GM11168 (cell line): ENCODE measurements at regions not wholly inside any gene's neighbourhood (a gene's known extent, or its start where the extent isn't known, plus 50 kb on each side); places are given as distances from the start of the nearest gene placed in this dataset.
"Not testable (repeated sequence)": the region's sequence is repeated elsewhere in the genome, so short reads cannot be mapped to it uniquely, and the experiment has no call there.

Source experiments
- in situ Hi-C: fragments of 300-500 bp; cut with MboI; formaldehyde crosslinking; loops from one replicate; pipeline ENCODE4 v1.12.0; 2022; ENCODE audit warnings: low sequenced_read_pairs; ENCODE audit not compliant: unreplicated experiment

DNA sequence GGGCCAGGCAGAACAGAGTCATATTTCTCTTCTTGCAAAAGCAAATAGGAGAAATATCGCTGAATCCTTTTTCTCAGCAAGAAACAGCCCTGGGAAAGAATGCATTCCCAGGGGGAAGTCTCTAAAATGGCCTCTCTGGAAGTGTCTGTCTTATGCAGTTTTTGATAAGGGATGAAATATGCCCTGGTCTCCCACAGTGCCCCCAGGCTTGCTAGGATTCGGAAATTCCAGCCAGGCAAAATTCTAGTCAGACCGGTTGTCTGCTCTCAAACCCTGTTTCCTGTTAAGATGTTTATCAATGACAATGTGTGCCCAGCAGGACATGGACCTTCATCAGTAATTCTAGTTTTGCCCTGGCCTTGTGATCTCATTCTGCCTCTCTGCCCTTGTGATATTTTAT lies 448.3 kb upstream of the HTR1E start:
- in situ Hi-C loops: loop anchor here (5.0 kb wide), 1 partner anchor 38 kb away; no protein-coding TSS in a partner anchor

DNA sequence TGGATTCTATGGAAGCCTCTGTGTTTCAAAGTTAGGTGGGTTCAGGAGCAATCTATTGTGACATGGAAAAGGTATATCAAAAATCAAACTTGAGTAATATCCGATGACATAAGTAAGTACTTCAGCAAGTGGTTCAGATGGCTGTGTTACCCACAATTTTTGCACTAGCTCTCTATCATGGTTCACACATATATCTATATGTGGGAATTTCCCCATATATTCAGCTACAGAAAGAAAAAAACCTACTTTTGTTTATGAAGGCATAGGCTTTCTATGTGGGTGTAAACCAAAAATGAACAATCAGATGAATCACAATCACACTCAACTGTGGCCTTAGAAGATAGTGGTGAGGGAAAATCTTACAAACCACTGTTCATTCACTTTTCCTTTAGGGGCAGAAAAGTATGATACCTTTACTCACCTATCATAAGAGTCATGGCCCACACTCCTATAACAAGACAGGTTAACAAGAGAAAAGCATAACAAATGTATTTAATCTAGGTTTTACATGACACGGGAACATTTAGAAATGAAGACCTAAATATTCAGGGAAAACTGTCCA lies 449.6 kb upstream of the HTR1E start:
- in situ Hi-C loops: loop anchor here (5.0 kb wide), 1 partner anchor 40 kb away; no protein-coding TSS in a partner anchor

DNA sequence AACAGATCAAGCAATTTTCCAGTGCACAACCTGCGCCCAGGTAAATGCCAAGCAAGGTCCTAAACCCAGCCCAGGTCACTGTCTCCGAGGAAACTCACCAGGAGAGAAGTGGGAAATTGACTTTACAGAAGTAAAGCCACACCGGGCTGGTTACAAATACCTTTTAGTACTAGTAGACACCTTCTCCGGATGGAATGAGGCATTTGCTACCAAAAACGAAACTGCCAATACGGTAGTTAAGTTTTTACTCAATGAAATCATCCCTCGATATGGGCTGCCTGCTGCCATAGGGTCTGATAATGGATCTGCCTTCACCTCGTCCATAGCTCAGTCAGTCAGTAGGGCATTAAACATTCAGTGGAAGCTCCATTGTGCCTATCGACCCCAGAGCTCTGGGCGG lies 459.0 kb upstream of the HTR1E start:
- in situ Hi-C loops: not testable (repeated sequence)

DNA sequence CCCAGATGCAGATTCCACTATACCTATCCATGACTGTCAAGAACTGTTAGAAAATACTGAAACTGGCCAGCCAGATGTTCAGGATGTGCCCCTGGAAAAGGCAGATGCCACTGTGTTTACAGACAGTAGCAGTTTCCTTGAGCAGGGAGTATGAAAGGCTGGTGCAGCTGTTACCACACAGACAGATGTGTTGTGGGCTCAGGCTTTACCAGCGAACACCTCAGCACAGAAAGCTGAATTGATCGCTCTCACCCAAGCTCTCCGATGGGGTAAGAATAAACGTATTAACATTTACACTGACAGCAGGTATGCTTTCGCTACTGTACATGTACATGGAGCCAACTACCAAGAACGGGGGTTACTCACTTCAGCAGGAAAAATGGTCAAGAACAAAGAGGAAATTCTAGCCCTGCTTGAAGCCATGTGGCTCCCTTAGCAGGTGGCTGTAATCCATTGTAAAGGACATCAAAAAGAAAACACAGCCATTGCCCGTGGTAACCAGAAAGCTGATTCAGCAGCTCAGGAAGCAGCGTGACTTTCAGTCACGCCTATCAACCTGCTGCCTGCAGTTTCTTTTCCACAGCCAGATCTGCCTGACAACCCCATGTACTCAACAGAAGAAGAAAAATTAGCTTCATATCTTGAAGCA lies 459.7 kb upstream of the HTR1E start:
- in situ Hi-C loops: no loop called here

DNA sequence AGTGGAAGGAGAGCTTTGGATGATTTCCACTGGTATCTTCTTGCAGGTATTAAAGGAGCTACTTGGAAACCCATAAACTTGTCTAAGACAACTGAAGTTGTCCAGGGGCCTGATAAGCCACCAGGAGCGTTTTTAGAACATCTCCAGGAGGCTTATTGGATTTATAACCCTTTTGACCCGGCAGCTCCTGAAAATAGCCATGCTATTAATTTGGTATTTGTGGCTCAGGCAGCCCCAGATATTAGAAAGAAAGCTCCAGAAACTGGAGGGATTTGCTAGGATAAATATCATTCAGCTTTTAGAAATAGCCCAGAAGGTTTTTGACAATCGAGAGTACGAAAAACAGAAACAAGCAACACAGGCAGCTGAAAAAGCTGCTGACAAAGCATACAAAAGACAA lies 461.0 kb upstream of the HTR1E start:
- in situ Hi-C loops: no loop called here

DNA sequence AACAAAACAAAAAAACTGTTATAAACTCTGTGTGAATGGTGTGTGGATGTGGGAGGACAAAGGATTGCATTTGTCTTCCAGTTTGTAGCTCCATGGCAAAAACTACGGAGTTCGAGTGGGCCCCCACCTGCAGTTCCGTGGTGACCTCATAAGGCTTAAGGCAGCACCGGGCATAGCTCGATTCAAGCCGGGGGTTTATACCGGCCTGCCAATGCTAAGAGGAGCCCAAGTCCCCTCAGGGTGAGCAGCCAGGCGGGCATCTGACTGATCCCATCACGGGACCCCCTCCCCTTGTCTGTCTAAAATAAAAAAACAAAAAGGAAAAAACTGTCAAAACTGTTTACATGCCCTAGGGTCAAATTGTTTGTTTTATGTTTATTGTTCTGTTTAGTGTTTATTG lies 463.2 kb upstream of the HTR1E start:
- in situ Hi-C loops: no loop called here

DNA sequence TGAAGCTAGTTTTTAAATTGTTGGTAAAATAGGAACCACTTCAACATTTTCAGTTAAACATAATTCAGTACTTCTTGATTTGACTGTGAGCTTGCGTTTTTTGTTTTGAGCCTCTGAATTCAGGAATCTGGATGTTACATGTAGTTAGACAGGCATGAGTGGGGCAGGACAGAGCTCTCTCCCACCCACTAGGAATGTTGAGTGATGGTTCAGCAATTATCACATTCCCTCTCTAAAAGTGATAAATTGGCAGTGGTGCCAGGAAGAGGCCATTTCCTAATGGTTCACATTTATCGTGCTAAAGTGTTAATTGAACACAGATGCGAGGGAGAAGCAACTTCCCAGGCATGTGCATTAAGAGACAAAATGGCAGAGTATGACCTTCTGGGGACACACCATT lies 465.5 kb upstream of the HTR1E start:
- in situ Hi-C loops: no loop called here

DNA sequence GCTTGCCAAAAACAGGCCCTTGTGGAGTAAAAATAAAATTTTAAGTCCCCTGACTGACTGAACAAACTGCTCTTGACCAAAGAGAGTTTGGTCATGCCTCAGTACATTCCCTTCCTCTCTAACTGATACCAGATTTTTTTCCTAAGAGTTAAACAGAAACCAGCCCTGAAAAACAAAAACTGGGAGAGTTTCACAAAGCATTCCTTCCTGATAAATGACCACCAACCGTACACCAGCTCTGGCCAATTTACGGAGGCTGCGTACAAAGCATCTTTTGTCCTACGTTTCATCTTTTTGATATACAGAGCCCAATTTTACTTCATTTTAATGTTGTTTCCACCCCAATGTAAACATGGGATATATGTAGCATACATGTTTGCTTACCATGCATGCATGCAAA lies 477.4 kb upstream of the HTR1E start:
- in situ Hi-C loops: no loop called here

DNA sequence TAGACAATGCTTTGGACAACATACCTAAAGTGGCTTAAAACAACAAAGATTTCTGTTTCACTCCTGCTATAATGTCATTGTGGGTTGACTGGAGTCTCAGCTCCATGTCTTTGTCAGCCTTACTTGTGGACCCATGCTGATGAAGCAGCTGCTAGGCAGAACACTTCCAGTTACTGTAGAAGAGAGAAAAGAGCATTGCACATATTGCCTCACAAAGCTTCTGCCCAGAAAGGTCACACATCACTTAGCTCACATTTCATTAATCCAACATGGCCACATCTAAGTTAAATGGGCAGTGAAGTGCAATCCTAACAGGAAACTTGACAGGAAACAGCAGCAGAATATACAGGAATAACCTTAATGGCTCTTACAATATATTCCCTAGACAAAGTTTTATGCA lies 480.5 kb upstream of the HTR1E start:
- in situ Hi-C loops: no loop called here

DNA sequence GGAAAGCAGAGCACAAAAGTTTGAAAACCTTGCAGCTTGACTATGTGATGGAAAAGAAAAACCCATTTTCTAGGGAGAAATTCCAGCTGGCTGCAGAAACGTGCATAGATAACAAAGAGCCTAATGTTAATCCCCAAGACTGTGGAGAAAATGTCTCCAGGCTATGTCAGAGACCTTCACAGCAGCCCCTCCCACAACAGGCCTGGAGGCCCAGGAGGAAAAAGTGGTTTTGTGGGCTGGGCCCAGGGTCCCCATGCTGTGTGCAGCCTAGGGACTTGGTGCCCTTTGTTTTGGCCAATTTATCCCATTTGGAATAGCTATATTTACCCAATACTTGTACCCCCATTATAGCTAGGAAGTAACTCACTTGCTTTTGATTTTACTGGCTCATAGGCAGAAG lies 484.1 kb upstream of the HTR1E start:
- in situ Hi-C loops: no loop called here

DNA sequence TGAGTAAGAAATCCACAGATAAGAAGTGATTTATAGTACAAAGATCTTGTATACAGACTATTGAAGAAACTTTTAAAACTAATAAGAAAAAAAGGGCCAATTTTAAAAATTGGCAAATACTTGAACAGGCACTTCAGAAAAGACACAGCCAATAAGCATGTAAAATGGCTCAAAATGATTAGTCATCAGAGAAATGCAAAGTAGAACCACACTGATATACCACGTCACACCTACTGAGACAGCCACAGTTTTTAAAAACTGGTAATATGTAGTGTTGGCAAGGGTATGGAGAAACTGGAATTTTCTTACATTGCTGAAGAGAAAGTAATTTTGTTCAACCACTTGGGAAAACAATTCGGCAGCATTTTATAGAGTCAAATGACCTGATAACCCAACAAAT lies 488.9 kb upstream of the HTR1E start:
- in situ Hi-C loops: no loop called here

DNA sequence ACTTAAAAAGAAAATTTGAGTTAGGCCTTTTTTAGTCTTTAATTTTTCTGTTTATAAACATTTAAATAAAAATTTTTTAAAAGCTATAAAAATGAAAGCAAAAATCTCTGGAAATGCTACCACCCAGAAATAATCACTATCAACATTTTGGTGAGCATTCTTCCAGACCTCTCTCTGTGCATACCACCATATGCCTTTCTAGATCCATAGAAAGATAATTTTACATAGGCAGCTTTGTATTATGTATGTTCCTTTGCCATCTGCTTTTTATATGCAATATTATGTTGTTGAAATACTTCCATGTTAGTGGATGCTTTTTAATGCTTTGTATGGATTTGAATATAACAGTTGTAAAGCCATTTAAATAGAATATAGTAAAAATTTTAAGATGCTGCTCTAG lies 496.7 kb upstream of the HTR1E start:
- in situ Hi-C loops: no loop called here

DNA sequence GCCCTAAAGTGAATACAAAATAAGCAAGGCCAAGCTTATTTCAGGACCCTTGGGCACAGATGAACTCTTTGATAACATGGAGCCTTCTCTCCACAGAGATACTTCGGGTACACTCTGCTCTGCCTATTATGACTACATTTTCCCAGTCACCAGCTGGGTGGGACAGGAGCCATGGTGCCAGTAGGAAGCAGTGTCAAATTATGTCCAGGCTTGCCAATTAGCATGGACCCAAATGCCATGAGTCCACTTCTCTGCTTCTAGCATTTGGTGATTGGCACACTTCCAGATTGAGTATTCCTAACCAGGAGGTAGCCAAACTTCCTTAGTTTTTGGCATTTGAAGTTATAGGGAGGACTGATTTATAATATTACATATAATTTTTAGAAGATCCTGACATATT lies 513.8 kb upstream of the HTR1E start:
- in situ Hi-C loops: no loop called here

DNA sequence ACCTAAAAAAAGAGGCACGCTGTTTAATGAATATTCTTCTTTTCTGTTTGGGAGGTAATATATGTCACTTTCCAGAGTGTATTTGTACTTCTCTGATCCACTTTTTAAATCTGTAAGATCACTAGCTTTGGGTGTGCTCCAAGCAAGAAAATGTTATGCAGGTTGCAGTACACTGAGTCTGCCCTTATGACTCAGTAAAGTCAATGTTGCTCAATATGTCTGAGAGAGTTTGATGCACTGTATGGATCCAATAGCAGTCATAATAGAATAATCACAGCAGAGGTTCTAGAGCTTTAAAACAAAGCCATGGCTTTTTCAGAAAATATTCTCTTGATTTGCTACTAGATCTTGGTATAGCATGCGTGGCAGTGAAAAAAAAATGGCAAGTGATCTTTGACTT lies 525.3 kb upstream of the HTR1E start:
- in situ Hi-C loops: no loop called here

DNA sequence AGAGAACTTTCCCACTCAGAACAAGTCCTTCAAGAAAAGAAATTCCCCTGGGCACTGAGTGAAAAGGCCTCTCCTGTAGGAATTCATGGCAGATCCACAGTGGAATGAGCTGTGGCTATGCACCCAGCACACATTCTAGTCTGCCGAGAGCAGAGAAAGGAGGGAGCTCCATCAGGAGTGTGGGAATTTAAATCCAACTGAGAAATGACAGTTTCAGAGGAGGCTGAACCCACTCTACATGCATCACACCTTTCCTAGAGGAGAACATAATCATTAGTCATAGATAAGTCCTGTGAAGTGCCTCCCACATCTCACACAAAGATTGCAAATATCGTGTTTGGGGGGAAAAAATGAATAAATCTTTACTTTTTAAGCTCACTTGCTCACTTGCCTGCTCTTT lies 530.2 kb upstream of the HTR1E start:
- in situ Hi-C loops: no loop called here

DNA sequence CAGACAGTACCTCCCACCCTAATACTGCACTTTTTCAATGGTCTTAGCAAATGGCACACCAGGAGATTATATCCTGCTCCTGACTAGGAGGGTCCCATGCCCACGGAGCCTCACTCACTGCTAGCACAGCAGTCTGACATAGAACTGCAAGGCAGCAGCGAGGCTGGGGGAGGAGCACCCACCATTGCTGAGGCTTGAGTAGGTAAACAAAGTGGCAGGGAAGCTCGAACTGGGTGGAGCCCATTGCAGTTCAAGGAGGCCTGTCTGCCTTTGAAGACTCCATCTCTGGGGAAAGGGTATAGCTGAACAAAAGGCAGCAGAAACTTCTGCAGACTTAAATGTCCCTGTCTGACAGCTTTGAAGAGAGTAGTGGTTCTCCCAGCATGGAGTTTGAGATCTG lies 544.5 kb upstream of the HTR1E start:
- in situ Hi-C loops: not testable (repeated sequence)

DNA sequence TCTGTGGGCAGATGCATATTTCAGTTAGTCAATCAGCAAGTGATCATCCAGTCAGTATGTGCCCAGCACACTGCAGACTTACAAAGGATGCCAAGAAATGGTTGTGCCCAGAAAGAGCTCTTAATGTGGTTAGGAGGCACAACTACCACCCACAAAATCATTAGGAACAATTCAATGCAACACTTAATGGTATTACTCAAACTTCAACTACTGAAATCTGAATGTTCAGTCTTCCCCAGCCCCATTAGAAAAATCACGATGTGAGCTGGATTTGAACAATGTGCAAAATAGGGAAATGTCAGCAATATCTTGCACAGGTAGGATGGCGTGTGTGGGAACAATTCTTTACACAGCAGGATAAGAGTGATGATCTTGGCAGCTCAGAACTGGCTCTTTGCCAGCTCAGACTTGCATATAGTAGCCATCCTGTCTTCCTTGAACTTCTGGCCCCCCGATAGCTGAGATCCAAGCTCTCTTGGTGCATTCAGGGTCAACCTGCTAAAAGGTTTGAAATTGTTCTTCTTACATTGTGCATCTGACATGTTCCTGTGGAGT lies 556.7 kb upstream of the HTR1E start:
- in situ Hi-C loops: no loop called here

DNA sequence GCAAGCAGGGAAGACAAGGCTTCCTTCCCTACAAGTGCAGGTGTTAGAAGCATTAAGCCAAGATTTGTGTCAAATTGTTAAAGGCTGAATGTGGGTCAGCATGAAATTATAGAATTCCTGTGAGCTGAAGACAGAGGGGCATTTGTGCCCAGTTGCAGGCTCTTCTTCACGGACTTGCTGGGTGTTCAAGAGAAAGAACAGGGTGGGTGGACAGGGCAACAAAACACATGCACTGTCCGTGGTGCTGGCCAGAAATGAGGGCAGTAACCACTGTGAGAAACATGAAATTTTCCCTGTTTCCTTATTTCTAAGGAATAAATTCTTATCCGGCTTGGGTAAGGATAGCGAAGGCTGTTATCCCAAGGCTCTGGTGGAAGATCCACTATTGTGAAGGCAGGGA lies 579.5 kb upstream of the HTR1E start:
- in situ Hi-C loops: no loop called here

DNA sequence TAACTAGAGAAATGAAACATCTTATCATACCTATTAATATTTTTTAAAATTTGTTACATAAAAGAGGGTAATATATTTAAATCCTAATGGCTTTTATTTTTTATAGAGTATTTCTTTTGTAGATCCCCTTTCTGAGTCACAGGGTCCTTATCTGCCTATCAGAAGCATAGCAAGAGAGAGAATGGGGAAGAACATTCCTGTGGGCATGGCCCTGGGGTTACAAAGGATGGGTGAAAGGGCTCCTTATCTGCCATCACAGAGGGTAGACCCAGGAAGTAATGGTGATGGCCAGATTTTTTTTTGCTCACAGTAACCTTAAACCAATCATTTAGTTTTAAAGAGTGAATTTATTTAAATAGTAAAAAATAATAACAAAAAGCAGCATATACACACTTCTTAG lies 582.1 kb upstream of the HTR1E start:
- in situ Hi-C loops: no loop called here

DNA sequence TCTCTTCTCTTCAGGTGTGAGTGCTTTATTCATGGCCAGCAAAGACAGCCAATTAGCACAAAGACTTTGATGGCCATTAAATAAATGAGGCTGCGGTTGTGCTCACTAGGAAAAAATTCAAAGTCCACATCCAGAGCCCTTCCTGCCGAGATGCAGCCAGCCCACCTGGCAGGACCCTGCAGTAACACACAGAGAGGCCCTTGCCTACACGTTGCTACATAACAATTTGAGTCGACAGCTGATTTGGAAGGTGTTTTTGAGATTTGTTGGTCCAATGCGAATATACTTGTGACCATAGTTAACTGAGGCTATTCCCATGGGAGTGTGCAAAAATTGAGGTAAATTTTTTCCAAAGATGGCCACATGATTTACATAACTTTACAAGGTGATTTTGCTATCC lies 605.4 kb upstream of the HTR1E start:
- in situ Hi-C loops: no loop called here

DNA sequence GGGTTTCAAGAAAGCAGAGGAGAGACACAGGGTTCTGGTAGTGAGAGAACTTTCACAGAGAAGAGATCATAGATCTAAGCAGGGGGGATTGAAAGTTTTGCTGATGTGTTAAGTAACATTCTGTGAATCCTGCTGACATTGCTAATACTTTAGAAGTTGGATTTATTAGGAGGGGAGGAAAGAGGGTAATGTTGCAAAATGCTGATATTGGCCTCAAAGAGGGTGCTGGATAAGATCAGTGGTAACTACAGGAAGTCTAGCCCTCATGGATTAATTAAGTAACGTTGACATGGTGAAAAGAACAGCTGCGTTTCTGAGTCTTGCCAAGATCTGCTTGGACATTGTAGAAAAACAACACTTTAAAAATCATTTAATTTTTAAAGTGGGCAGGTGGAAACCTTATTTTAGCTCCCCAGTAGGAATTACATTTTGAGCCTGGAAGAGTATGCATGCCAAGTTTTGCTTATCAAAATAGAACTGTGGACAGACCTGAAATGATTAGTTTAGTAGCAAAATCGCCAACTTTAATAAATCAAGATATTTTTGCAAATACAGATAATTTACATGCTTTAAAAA lies 606.0 kb upstream of the HTR1E start:
- in situ Hi-C loops: no loop called here

DNA sequence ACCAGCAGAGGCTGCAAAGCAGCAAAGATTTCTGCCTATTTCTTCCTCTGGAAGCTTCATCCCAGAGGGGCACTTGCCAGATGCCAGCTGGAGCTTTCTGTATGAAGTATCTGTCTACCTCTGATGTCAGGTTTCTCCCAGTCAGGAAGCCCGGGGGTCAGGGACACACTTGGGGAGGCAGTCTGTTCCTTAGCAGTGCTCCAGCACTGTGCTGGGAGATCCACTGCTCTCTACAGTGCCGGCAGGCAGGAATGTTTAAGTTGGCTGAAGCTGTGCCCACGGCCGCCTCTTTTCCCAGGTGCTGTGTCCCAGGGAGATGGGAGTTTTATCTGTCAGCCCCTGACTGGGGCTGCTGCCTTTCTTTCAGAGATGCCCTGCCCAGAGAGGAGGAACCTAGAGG lies 631.1 kb upstream of the HTR1E start:
- in situ Hi-C loops: no loop called here
